Stimulated activated CD8-positive, alpha-beta memory T cell treated with anti-CD3 and anti-CD28 coated beads, Interleukin-12 subunit alpha, Interleukin-12 subunit beta, amount 100 ng/mL, for 24 hours (primary cell): ENCODE measurements at regions not wholly inside any gene's neighbourhood (a gene's known extent, or its start where the extent isn't known, plus 50 kb on each side); places are given as distances from the start of the nearest gene placed in this dataset.
"Not testable (repeated sequence)": the region's sequence is repeated elsewhere in the genome, so short reads cannot be mapped to it uniquely, and the experiment has no call there.

Source experiments
- DNase-seq: peaks from one replicate; pipeline ENCODE4 v3.0.0-alpha.2; 2020; ENCODE audit errors: extremely low read depth

DNA sequence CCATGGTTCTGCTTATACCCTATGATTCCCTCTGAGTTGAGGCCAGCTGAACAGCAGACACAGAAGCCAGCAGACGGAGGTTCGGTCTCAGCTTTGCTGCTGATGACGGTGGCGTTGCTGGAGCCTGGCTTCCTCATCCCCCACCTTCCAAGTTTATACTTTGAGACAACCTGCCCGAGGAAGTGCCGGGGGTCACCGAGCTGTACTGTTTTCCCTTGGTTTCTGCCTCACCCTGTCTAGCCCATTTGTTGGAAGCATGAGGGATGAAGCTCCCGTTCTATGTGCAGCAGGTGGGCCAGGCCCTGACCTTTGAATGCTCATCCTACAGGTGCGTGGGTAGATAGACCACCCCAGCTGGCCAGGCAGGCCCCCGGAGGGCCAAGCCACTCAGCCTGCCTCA, 117.3 kb downstream of the MYCN start:
- no peak for DNase-seq

DNA sequence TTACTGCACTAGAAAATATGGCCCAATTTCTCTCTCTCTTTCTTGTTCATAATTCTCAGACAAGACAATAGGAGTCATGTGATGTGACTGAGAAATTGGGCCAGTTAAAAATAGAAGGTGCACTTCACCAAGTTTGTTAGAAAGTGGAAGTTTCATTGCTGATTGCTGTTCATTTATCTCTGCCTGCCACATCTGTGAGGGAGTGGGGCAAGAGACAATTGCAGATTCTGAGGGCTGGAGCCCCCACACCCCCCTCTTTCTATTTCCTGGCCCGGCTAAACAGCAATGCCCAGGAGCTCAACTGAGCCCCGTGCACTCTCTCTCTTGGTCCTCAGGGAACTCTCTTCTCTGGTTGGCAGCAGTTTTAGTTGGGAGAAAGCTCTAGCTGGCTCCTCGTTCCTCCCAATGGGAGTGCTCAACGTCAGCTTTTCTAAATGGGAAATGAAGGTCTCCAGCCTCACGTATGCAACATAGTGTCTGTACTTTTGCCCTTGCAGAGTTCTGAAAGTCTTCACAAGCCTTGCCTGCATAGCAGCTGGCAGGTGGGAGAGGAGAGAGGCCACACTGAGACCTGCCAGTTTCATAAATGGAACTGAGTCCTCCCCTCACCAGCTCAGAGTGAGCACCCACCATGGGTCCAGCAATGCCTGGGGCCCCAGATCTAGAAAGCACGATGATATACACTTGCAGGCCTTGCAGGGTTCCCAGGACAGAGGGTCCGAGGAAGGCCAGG, 115.7 kb downstream of the MYCN start:
- DNase-seq = no peak

- no peak for DNase-seq
Measured at GRCh38 chr2:16053437-16054257, 113.3 kb downstream of the MYCN start.

DNA sequence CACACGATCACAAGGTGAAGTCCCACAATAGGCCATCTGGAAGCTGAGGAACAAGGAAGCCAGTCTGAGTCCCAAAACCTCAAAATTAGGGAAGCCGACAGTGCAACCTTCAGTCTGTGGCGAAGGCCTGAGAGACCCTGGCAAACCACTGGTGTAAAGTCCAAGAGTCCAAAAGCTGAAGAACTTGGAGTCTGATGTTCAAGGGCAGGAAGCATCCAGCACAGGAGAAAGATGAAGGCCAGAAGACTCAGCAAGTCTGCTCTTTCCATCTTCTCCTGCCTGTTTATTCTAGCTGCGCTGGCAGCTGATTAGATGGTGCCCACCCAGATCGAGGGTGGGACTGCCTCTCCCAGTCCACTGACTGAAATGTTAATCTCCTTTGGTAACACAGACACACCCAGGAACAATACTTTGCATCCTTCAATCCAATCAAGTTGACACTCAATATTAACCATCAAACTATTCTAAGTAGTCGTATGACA, 112.3 kb downstream of the MYCN start:
- DNase-seq = not testable (repeated sequence)

- no peak for DNase-seq
Measured at GRCh38 chr2:16051841-16052564, 111.7 kb downstream of the MYCN start.

- no peak for DNase-seq
Measured at GRCh38 chr2:16050908-16051489, 110.6 kb downstream of the MYCN start.

- no peak for DNase-seq
Measured at GRCh38 chr2:16050261-16050907, 110.0 kb downstream of the MYCN start.

GRCh38 chr2:16049406-16049805, 109.1 kb downstream of the MYCN start:
- DNase-seq = no peak

- DNase-seq = no peak
Measured at GRCh38 chr2:16048466-16048865, 108.1 kb downstream of the MYCN start.

DNA sequence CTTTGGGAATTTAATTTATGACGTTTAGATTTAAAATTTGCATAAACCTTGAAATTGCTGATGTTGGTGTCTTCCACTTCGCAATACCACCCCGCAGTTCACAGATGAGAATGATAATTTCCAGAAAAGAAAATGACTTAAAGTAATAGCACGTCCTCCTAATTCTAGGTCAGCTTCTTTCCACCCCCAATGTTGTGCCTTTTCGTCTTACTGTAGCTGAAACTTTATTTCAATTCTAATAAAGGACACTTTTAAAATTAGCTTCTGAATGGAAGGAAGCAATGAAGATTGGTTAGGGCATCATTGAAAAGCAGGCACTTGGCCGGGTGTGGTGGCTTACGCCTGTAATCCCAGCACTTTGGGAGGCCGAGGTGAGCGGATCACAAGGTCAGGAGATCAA, 107.4 kb downstream of the MYCN start:
- no peak for DNase-seq

DNA sequence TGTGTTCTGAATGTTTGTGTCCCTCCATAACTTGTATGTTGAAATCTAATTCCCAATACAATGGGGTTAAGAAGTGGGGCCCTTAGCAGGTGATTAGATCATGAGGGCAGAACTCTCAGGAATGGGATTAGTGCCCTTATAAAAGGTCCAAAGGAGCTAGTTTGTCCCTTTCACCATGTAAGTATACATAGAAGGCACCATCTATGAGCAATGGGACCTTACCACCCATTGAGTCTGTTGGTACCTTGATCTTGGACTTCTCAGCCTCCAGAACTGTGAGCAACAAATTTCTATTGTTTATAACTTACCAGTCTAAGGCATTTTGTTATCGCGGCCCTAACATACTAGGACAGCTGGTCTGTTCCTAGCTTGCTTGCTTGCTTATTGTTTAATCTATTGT, 106.3 kb downstream of the MYCN start:
- DNase-seq = no peak

- no peak for DNase-seq
Measured at GRCh38 chr2:16045653-16046352, 105.5 kb downstream of the MYCN start.

- DNase-seq = no peak
Measured at GRCh38 chr2:16044946-16045456, 104.7 kb downstream of the MYCN start.

GRCh38 chr2:16043627-16044026, 103.3 kb downstream of the MYCN start:
- no peak for DNase-seq

DNA sequence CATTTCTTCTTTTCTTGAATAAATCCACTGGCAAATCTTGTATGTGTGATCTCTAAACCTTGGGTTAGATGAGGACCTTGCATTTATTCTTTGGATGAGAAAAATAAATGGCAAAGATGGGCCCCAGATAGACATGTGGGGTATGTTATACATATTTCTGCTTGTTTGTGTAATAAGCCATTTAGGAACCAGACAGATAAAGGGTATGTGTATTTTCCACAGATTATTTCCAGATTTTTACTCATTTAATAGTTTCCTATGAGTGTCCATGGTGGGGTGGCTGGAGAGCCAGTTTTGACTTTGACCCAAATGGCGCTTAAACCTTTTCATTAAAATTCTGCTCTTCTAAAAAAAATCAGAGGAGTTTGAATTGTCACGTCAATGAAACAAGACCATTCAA, 102.8 kb downstream of the MYCN start:
- no peak for DNase-seq

- DNase-seq = no peak
Measured at GRCh38 chr2:16042201-16042700, 101.9 kb downstream of the MYCN start.

- DNase-seq = no peak
Measured at GRCh38 chr2:16040271-16041010, 100.1 kb downstream of the MYCN start.

- no peak for DNase-seq
Measured at GRCh38 chr2:16039823-16040222, 99.5 kb downstream of the MYCN start.

DNA sequence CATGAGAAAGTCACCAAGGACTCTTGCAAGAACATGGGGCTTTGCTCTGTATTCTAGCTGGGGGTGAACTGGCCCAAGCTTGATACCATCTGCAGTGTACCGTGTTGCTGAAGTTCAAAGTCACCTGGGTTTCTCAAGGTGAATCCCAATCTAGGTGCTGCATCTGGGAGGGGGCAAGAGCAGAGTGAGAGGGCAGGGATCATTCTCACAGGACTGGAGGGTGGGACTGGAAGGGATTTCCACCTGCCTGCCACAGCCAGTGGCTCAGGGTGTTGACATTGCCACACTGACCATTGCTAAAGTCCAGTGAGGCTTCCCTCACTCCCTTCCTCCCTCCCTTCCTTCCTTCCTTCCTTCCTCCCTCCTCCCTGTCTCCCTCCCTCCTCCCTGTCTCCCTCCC, 98.7 kb downstream of the MYCN start:
- no peak for DNase-seq

DNA sequence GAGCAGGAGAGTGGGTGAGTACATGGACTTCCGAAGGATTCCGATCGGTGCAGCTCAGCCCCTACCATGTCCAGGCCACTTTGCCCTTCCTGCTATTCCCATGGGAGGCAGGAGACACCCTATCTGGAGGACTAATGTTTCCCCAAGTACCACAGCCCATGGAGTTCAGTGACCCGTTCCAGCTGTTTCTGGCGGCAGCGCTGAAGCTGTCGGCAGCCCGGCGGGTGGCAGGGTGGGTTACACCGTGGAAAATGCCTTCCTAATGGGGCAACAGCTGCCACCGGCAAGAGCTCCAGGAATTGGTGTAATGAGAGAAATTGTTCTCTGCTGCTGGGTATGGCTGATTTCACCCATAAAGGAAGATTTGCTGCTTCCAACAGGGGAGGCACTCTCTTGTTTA, 98.3 kb downstream of the MYCN start:
- DNase-seq = no peak
